Muscle of leg (tissue), 3 donors: ENCODE measurements at regions not wholly inside any gene's neighbourhood (a gene's known extent, or its start where the extent isn't known, plus 50 kb on each side); places are given as distances from the start of the nearest gene placed in this dataset.
A peak's percentile ranks its signal among the peaks of the same experiment; 100 is the strongest.

Experiments used
- DNase-seq: peaks from one replicate; pipeline ENCODE4 v3.0.0; 2013
- H3K27ac ChIP-seq: one replicate; pipeline ENCODE4 v1.5.1; 2013; ENCODE audit warnings: mild to moderate bottlenecking, low read length, control low read depth
- H3K27me3 ChIP-seq: one replicate; pipeline ENCODE4 v1.6.1; 2013; ENCODE audit warnings: low read length; ENCODE audit not compliant: control insufficient read depth, insufficient read depth
- H3K36me3 ChIP-seq: one replicate; pipeline ENCODE4 v1.6.1; 2013; ENCODE audit warnings: low read length; ENCODE audit not compliant: control insufficient read depth, insufficient read depth
- H3K4me1 ChIP-seq: one replicate; pipeline ENCODE4 v1.6.1; 2013; ENCODE audit warnings: low read length; ENCODE audit not compliant: control insufficient read depth, insufficient read depth
- H3K4me3 ChIP-seq: one replicate; pipeline ENCODE4 v1.5.1; 2013; ENCODE audit warnings: low read length, control low read depth
- H3K9me3 ChIP-seq: replicated peaks from 2 replicates; pipeline ENCODE4 v1.6.1; 2013; ENCODE audit warnings: low read depth, low read length; ENCODE audit not compliant: control insufficient read depth
- WGBS: methylation state at CpG from one replicate; pipeline ENCODE4 v1.1.5; 2013; ENCODE audit warnings: missing lambda C conversion rate; ENCODE audit not compliant: insufficient coverage; 5-methylcytosine and 5-hydroxymethylcytosine counted together

- no peaks in the 10 kb centered on the region for H3K36me3 ChIP-seq
- no peak overlapping the region for H3K4me3 ChIP-seq
- H3K27ac ChIP-seq = no peak overlapping the region
- no peak for DNase-seq
- peaks cover 9% of the 10 kb centered on the region for H3K9me3 ChIP-seq
- 57% methylated on average over 2 of the region's 3 CpGs for WGBS
- no peaks in the 10 kb centered on the region for H3K4me1 ChIP-seq
- peaks cover 2% of the 10 kb centered on the region for H3K27me3 ChIP-seq
Observed at GRCh38 chr6:20280288-20280621, 68.0 kb upstream of the MBOAT1 start.

GRCh38 chr6:20284672-20285071 lies 72.4 kb upstream of the MBOAT1 start:
- 88% methylated on average over 1 of the region's 1 CpG for WGBS
- no peak for DNase-seq
- Histone ChIP-seq H3K9me3 (peaks cover 9% of the 10 kb centered on the region), H3K27ac (no peak overlapping the region), H3K36me3 (no peaks in the 10 kb centered on the region), H3K27me3 (no peaks in the 10 kb centered on the region), H3K4me1 (no peaks in the 10 kb centered on the region), H3K4me3 (no peak overlapping the region)

GRCh38 chr6:20286968-20287565 lies 74.8 kb upstream of the MBOAT1 start:
- DNase-seq = no peak
- Histone ChIP-seq H3K36me3 (no peaks in the 10 kb centered on the region), H3K27me3 (no peaks in the 10 kb centered on the region), H3K4me3 (no peak overlapping the region), H3K27ac (no peak overlapping the region), H3K9me3 (peaks cover 9% of the 10 kb centered on the region), H3K4me1 (no peaks in the 10 kb centered on the region)
- no CpG with 5 or more reads among the region's 1 CpG for WGBS

GRCh38 chr6:20291764-20292580 lies 79.7 kb upstream of the MBOAT1 start:
- H3K4me1 ChIP-seq = no peaks in the 10 kb centered on the region
- peak; percentile 83 for DNase-seq

GRCh38 chr6:20292905-20293304 lies 80.6 kb upstream of the MBOAT1 start:
- no peaks in the 10 kb centered on the region for H3K9me3 ChIP-seq
- no peaks in the 10 kb centered on the region for H3K27me3 ChIP-seq
- no CpG with 5 or more reads among the region's 2 CpGs for WGBS
- no peak overlapping the region for H3K27ac ChIP-seq
- no peak for DNase-seq
- H3K4me1 ChIP-seq = no peaks in the 10 kb centered on the region
- no peak overlapping the region for H3K4me3 ChIP-seq
- no peaks in the 10 kb centered on the region for H3K36me3 ChIP-seq

More at GRCh38 chr6:20291764-20292580, 79.7 kb upstream of the MBOAT1 start:
- Histone ChIP-seq H3K27me3 (no peaks in the 10 kb centered on the region), H3K9me3 (no peaks in the 10 kb centered on the region), H3K27ac (no peak overlapping the region), H3K36me3 (no peaks in the 10 kb centered on the region), H3K4me3 (no peak overlapping the region)
- WGBS = no CpG with 5 or more reads among the region's 10 CpGs

- DNase-seq = no peak
- H3K9me3 ChIP-seq = no peaks in the 10 kb centered on the region
- H3K4me1 ChIP-seq = no peaks in the 10 kb centered on the region
- 96% methylated on average over 25 of the region's 29 CpGs for WGBS
- H3K27ac ChIP-seq = no peak overlapping the region
- H3K27me3 ChIP-seq = no peaks in the 10 kb centered on the region
- H3K36me3 ChIP-seq = no peaks in the 10 kb centered on the region
- no peak overlapping the region for H3K4me3 ChIP-seq
Observed at GRCh38 chr6:20301256-20301655, 89.0 kb upstream of the MBOAT1 start.

- 51% methylated on average over 3 of the region's 3 CpGs for WGBS
Observed at GRCh38 chr6:20302168-20302567, 89.9 kb upstream of the MBOAT1 start.

GRCh38 chr6:20302702-20303251 lies 90.5 kb upstream of the MBOAT1 start:
- no CpG with 5 or more reads among the region's 5 CpGs for WGBS
- no peak overlapping the region for H3K27ac ChIP-seq
- H3K9me3 ChIP-seq = no peaks in the 10 kb centered on the region

More at GRCh38 chr6:20302168-20302567, 89.9 kb upstream of the MBOAT1 start:
- H3K27ac ChIP-seq = no peak overlapping the region
- no peaks in the 10 kb centered on the region for H3K27me3 ChIP-seq
- H3K9me3 ChIP-seq = no peaks in the 10 kb centered on the region
- DNase-seq = no peak
- no peaks in the 10 kb centered on the region for H3K36me3 ChIP-seq
- H3K4me1 ChIP-seq = no peaks in the 10 kb centered on the region
- no peak overlapping the region for H3K4me3 ChIP-seq

GRCh38 chr6:20306491-20306890 lies 94.2 kb upstream of the MBOAT1 start:
- 80% methylated on average over 13 of the region's 14 CpGs for WGBS
- H3K4me1 ChIP-seq = no peaks in the 10 kb centered on the region
- H3K36me3 ChIP-seq = no peaks in the 10 kb centered on the region
- H3K9me3 ChIP-seq = no peaks in the 10 kb centered on the region
- H3K27me3 ChIP-seq = no peaks in the 10 kb centered on the region
- no peak for DNase-seq
- no peak overlapping the region for H3K27ac ChIP-seq
- H3K4me3 ChIP-seq = no peak overlapping the region

More at GRCh38 chr6:20302702-20303251, 90.5 kb upstream of the MBOAT1 start:
- Histone ChIP-seq H3K36me3 (no peaks in the 10 kb centered on the region), H3K27me3 (no peaks in the 10 kb centered on the region), H3K4me1 (no peaks in the 10 kb centered on the region), H3K4me3 (no peak overlapping the region)
- DNase-seq = no peak

GRCh38 chr6:20309186-20309585 lies 92.5 kb upstream of the E2F3 start:
- Histone ChIP-seq H3K9me3 (no peaks in the 10 kb centered on the region), H3K4me1 (no peaks in the 10 kb centered on the region), H3K4me3 (no peak overlapping the region), H3K27ac (no peak overlapping the region), H3K27me3 (no peaks in the 10 kb centered on the region), H3K36me3 (no peaks in the 10 kb centered on the region)
- DNase-seq = peak; percentile 43
- no CpG with 5 or more reads among the region's 2 CpGs for WGBS
